ENCODE measurements at regions not wholly inside any gene's neighbourhood (a gene's known extent, or its start where the extent isn't known, plus 50 kb on each side); places are given as distances from the start of the nearest gene placed in this dataset.
A peak's percentile ranks its signal among the peaks of the same experiment; 100 is the strongest.

GRCh38 chr14:97575677-97576076, 778.5 kb downstream of the VRK1 start:
- peaks cover 7% of the 10 kb centered on the region for H3K9me3 Mint-ChIP-seq
- H3K4me3 Mint-ChIP-seq, result no peak overlapping the region
- ATAC-seq, result no peak
- DNase-seq (ENCODE audit: low spot score in 2 of 2), result no peak
- H3K4me1 Mint-ChIP-seq, result peaks cover 16% of the 10 kb centered on the region
- no peak overlapping the region for H3K27ac Mint-ChIP-seq
- H3K36me3 Mint-ChIP-seq, result no peaks in the 10 kb centered on the region

DNA sequence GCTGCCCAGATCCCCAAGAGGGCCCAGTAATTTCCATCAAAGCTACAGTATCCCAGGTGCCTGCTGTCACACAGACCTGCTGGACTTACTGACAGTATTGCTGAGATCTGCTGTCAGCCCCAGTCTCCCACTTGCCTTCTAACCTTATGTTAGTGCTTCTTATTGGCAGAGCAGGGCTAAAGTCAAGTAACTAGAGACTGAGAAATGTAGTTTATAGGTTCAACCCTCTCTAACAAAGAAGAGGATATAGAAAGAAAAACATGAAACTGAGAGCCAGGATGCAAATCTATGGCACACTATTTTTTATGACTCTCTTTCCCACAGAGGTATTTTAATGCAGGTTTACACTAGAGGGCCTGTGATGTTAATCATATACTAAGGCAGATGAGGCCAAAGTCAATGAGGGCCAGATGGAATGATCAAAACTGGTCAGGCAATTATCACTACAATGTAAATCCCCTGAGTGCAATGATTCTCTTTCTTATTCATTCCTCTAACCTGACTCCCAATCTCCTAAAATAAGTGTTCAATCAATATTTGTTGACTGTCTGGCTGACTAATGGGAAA, 781.9 kb downstream of the VRK1 start:
- H3K9me3 Mint-ChIP-seq, result peaks cover 5% of the 10 kb centered on the region
- H3K4me1 Mint-ChIP-seq, result peaks cover 11% of the 10 kb centered on the region
- H3K36me3 Mint-ChIP-seq, result no peaks in the 10 kb centered on the region
- ATAC-seq, result no peak
- no peak for DNase-seq (ENCODE audit: low spot score in 2 of 2)
- H3K27ac Mint-ChIP-seq, result no peak overlapping the region
- H3K4me3 Mint-ChIP-seq, result no peak overlapping the region

GRCh38 chr14:97581016-97581415, 783.8 kb downstream of the VRK1 start:
- no peaks in the 10 kb centered on the region for H3K4me1 Mint-ChIP-seq
- DNase-seq (ENCODE audit: low spot score in 2 of 2) (peak in 1 of 2 donors; percentile 30), ATAC-seq (no peak)
- no peak overlapping the region for H3K27ac Mint-ChIP-seq
- peaks cover 3% of the 10 kb centered on the region for H3K9me3 Mint-ChIP-seq
- no peak overlapping the region for H3K4me3 Mint-ChIP-seq
- no peaks in the 10 kb centered on the region for H3K36me3 Mint-ChIP-seq

DNA sequence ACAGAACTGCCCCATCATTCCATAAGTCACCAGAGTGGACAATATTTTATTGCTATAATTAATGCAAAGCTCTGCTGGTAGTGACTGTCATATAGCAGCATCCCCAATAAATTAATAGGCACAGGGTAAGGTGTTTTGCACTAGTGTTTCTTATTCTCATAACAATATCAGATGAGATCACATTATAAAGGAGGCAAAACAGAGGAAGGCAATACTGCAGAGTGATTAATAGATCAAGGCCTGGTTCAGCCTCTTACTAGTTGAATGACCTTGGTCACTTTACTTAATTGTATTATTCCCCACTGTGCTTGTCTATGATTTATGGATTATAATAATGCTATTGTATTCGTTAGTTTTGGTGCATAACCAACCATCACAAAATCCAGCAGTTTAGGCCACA, 784.8 kb downstream of the VRK1 start:
- DNase-seq (ENCODE audit: low spot score in 2 of 2), result no peak
- Mint-ChIP-seq H3K36me3 (no peaks in the 10 kb centered on the region), H3K4me1 (no peaks in the 10 kb centered on the region)

DNA sequence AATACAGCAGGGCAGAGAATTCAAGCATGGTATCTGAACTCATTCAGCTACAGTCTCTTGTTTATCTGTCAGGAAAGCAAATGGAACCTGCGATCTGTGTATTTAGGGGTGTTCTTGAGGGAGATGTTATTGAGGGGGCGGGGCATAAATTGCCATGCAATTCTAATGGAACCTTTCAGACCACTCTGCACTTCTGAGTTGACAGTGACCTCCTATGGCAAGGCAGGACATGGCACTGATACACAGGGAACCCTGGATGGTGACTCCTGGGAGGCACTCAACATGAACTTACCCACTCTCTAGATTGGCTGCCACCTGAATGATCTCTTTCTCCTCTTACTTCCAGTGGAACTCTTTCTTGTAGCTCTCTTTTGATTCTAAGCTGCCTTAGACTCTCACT, 787.3 kb downstream of the VRK1 start:
- Mint-ChIP-seq H3K4me1 (peaks cover 17% of the 10 kb centered on the region), H3K9me3 (peaks cover 3% of the 10 kb centered on the region), H3K36me3 (no peaks in the 10 kb centered on the region), H3K4me3 (no peak overlapping the region), H3K27ac (peak overlapping the region; percentile 50)
- DNase-seq (ENCODE audit: low spot score in 2 of 2) (no peak), ATAC-seq (peak; percentile 26)

More for the DNA sequence above, 784.8 kb downstream of the VRK1 start:
- Mint-ChIP-seq H3K9me3 (peaks cover 3% of the 10 kb centered on the region), H3K27ac (no peak overlapping the region), H3K4me3 (no peak overlapping the region)
- ATAC-seq, result no peak

- Mint-ChIP-seq H3K27ac (peak overlapping the region; percentile 74), H3K4me1 (peaks cover 53% of the 10 kb centered on the region), H3K9me3 (peaks cover 5% of the 10 kb centered on the region), H3K4me3 (no peak overlapping the region), H3K36me3 (no peaks in the 10 kb centered on the region)
- peak; percentile 86 for ATAC-seq
- DNase-seq (ENCODE audit: low spot score in 2 of 2), result no peak
These were observed 795.3 kb downstream of the VRK1 start for GRCh38 chr14:97592341-97592980.

DNA sequence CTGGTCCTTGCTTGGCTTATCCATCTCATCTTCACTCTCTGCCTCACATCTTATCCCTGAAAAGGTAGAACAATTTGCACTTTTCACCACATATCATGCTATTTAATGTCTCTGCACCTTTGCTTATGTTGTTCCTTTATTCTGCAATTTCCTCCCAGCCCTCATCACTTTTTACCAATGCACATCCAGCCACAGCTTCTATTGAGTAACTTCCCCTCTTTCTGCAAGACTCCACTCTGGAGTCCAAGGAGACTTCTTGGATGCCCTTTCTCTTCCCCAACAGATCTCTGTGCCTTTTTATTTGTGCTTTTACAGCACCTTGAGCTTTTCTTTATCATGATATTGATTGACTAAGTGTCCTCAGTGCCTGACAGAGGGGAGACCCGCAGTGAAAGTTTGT, 797.1 kb downstream of the VRK1 start:
- Mint-ChIP-seq H3K27ac (no peak overlapping the region), H3K9me3 (peaks cover 5% of the 10 kb centered on the region), H3K4me3 (no peak overlapping the region), H3K36me3 (no peaks in the 10 kb centered on the region), H3K4me1 (peaks cover 38% of the 10 kb centered on the region)
- DNase-seq (ENCODE audit: low spot score in 2 of 2) (no peak), ATAC-seq (no peak)

DNA sequence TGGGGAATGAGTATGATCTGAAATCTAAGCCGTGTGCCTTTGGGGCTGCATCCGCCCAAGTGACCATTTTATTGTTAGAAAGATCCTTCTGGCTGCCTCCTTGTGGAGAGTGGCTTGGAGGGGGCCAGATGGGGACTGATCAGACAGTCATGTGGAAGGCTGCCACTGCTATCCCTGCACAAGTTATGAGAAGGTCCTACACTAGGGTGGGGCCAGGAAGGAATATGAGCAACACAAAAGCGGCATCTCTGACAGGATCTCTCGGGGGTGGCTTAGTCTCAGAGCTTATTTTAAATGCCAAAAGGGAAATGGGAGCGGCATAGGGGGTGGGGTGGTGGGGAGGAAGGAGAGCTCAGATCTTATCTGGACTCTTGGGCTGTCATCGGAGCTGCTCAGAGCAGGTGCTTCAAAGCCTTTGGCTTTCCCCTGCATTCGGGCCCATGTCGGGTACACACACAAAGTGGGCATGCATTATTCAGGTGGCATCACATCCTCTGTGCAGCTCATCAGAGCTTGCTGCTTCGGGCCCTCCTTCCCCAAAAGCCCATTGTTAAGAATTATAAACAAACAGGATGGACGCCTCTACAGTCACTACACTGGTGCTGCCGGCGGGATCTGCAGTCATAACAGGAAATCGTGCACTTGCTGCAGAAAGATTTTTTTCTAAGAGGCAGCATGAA, 805.4 kb downstream of the VRK1 start:
- Mint-ChIP-seq H3K27ac (no peak overlapping the region), H3K4me1 (peaks cover 9% of the 10 kb centered on the region), H3K36me3 (no peaks in the 10 kb centered on the region), H3K4me3 (no peak overlapping the region), H3K9me3 (peaks cover 7% of the 10 kb centered on the region)
- ATAC-seq (peak; percentile 91), DNase-seq (ENCODE audit: low spot score in 2 of 2) (peak; percentile 22 to 74)

DNA sequence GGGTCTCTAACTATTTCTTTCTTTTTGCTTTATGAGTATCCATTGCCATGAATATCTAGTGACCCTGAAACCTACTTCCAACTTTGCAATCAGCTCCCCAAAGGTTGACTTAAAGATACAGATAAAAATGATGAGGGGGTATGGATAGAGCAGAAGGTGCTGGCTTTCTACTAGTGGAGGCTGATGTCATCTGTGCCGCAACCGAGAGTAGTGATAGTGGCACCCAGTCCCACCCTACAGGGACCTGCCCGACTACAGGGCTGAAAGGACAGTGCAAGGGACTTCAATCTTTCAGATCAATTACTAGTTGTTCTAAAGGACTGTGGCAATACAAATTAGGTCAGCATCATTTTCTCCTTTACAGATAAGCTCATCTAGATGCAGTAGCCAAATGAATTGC, 806.0 kb downstream of the VRK1 start:
- peaks cover 9% of the 10 kb centered on the region for H3K4me1 Mint-ChIP-seq
- DNase-seq (ENCODE audit: low spot score in 2 of 2), result no peak
- ATAC-seq, result peak; percentile 88
- H3K9me3 Mint-ChIP-seq, result peaks cover 7% of the 10 kb centered on the region
- H3K4me3 Mint-ChIP-seq, result no peak overlapping the region
- H3K27ac Mint-ChIP-seq, result no peak overlapping the region
- no peaks in the 10 kb centered on the region for H3K36me3 Mint-ChIP-seq

- DNase-seq (ENCODE audit: low spot score in 2 of 2) (no peak), ATAC-seq (no peak)
- peaks cover 9% of the 10 kb centered on the region for H3K4me1 Mint-ChIP-seq
- no peaks in the 10 kb centered on the region for H3K36me3 Mint-ChIP-seq
- H3K27ac Mint-ChIP-seq, result peak overlapping the region; percentile 17
- H3K9me3 Mint-ChIP-seq, result peaks cover 7% of the 10 kb centered on the region
- H3K4me3 Mint-ChIP-seq, result no peak overlapping the region
These were observed 807.5 kb downstream of the VRK1 start for GRCh38 chr14:97604731-97605130.

DNA sequence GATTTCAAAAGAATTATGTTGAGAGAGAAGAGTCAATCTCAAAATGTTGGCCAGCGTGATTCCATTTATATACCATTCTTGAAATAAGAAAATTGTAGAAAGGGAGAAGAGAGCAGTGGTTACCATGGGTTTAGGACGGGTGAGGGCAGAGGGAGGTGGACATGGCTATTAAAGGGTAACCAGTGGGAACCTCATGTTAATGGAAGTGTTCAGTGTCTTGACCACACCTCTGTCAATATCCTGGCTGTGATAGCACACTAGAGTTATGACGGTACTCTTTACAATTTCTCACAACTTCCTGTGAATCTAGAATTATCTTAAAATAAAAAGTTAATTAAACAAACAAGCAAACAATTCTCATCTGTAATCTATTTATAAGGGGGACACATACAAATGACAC, 821.2 kb downstream of the VRK1 start:
- ATAC-seq (no peak), DNase-seq (ENCODE audit: low spot score in 2 of 2) (no peak)
- peak overlapping the region; percentile 59 for H3K4me3 Mint-ChIP-seq
- peaks cover 20% of the 10 kb centered on the region for H3K9me3 Mint-ChIP-seq
- peak overlapping the region; percentile 88 for H3K27ac Mint-ChIP-seq
- no peaks in the 10 kb centered on the region for H3K36me3 Mint-ChIP-seq
- peaks cover 42% of the 10 kb centered on the region for H3K4me1 Mint-ChIP-seq

GRCh38 chr14:97618917-97619690, 821.9 kb downstream of the VRK1 start:
- DNase-seq (ENCODE audit: low spot score in 2 of 2) (no peak), ATAC-seq (no peak)
- no peaks in the 10 kb centered on the region for H3K36me3 Mint-ChIP-seq
- peaks cover 15% of the 10 kb centered on the region for H3K9me3 Mint-ChIP-seq
- H3K27ac Mint-ChIP-seq, result peak overlapping the region; percentile 88
- peak overlapping the region; percentile 59 for H3K4me3 Mint-ChIP-seq
- H3K4me1 Mint-ChIP-seq, result peaks cover 42% of the 10 kb centered on the region

- peak overlapping the region; percentile 59 for H3K4me3 Mint-ChIP-seq
- H3K9me3 Mint-ChIP-seq, result peaks cover 8% of the 10 kb centered on the region
- peak overlapping the region; percentile 88 for H3K27ac Mint-ChIP-seq
- H3K36me3 Mint-ChIP-seq, result no peaks in the 10 kb centered on the region
- no peak for DNase-seq (ENCODE audit: low spot score in 2 of 2)
- peaks cover 42% of the 10 kb centered on the region for H3K4me1 Mint-ChIP-seq
- ATAC-seq, result no peak
These were observed 822.9 kb downstream of the VRK1 start for GRCh38 chr14:97620066-97620465.

DNA sequence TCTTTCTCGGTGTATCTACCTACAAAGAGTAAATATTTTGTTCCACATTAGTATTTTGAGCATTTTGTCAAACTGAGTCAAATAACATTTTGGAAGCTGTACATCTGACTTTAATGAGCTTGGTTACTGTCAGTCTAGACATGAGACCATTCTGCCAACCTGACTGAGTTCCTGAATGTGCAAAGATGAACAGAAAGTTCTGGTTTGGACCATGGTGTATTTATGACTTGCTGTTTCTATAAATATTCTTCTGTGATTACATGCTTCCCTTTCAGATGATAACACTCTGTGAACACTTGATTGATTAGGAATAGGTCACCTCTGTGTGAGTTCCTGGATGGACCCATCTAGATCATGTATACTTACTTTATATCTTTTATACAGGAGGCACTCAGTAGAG, 827.8 kb downstream of the VRK1 start:
- no peak for DNase-seq (ENCODE audit: low spot score in 2 of 2)
- Mint-ChIP-seq H3K27ac (no peak overlapping the region), H3K4me3 (no peak overlapping the region), H3K9me3 (peaks cover 3% of the 10 kb centered on the region), H3K36me3 (no peaks in the 10 kb centered on the region), H3K4me1 (peaks cover 20% of the 10 kb centered on the region)
- ATAC-seq, result no peak

GRCh38 chr14:97625477-97625876, 828.3 kb downstream of the VRK1 start:
- Mint-ChIP-seq H3K4me3 (no peak overlapping the region), H3K36me3 (no peaks in the 10 kb centered on the region), H3K4me1 (peaks cover 15% of the 10 kb centered on the region), H3K9me3 (peaks cover 3% of the 10 kb centered on the region), H3K27ac (no peak overlapping the region)
- DNase-seq (ENCODE audit: low spot score in 2 of 2) (no peak), ATAC-seq (no peak)

Data from stimulated activated effector memory CD8-positive, alpha-beta T cell treated with anti-CD3 and anti-CD28 coated beads, Interleukin-12 subunit alpha, Interleukin-12 subunit beta, amount 100 ng/mL, for 72 hours (primary cell).